Neural cell (in vitro differentiated cells): ENCODE measurements at regions not wholly inside any gene's neighbourhood (a gene's known extent, or its start where the extent isn't known, plus 50 kb on each side); places are given as distances from the start of the nearest gene placed in this dataset.

Experiments used
- H2AFZ ChIP-seq: fragments of 200-600, 300-800 bp; sonication (generic), shearing (Covaris generic); 2 replicates; pipeline ENCODE4 v1.6.0; 2014; ENCODE audit warnings: low read depth, mild to moderate bottlenecking, antibody characterized with exemption, low read length, moderate library complexity
- H3F3A ChIP-seq: fragments of 200-600 bp; shearing (Covaris generic); 2 replicates; pipeline ENCODE4 v1.6.1; 2016; ENCODE audit warnings: mild to moderate bottlenecking, moderate library complexity, mixed read lengths, antibody characterized with exemption, low read length; ENCODE audit not compliant: insufficient read depth, poor library complexity, severe bottlenecking
- H3K27ac ChIP-seq: fragments of 200-600, 300-800 bp; sonication (generic), shearing (Covaris generic); 2 replicates; pipeline ENCODE4 v1.5.1; 2014; ENCODE audit warnings: mild to moderate bottlenecking, low read length, moderate library complexity
- H3K27me3 ChIP-seq: fragments of 300-800, 200-600 bp; sonication (generic), shearing (Covaris generic); 2 replicates; pipeline ENCODE4 v1.6.0; 2014; ENCODE audit warnings: mild to moderate bottlenecking, low read depth, low read length, moderate library complexity; ENCODE audit not compliant: insufficient read depth
- H3K36me3 ChIP-seq: fragments of 300-800, 200-600 bp; sonication (generic), shearing (Covaris generic); 2 replicates; pipeline ENCODE4 v1.5.1; 2014; ENCODE audit warnings: mild to moderate bottlenecking, antibody characterized with exemption, low read length, moderate library complexity; ENCODE audit not compliant: insufficient read depth
- H3K4me2 ChIP-seq: fragments of 300-800, 200-600 bp; sonication (generic), shearing (Covaris generic); 2 replicates; pipeline ENCODE4 v1.6.0; 2014; ENCODE audit warnings: mild to moderate bottlenecking, low read length
- H3K4me3 ChIP-seq: fragments of 300-800, 200-600 bp; sonication (generic), shearing (Covaris generic); 2 replicates; pipeline ENCODE4 v1.5.1; 2014; ENCODE audit warnings: mild to moderate bottlenecking, low read length, moderate library complexity
- H3K79me2 ChIP-seq: fragments of 200-600 bp; shearing (Covaris generic); replicated peaks from 2 replicates; pipeline ENCODE4 v1.6.0; 2014; ENCODE audit warnings: mild to moderate bottlenecking, low read length, moderate library complexity; ENCODE audit not compliant: insufficient read depth
- H3K9ac ChIP-seq: fragments of 300-800, 200-600 bp; sonication (generic), shearing (Covaris generic); 2 replicates; pipeline ENCODE4 v1.6.1; 2016; ENCODE audit warnings: mild to moderate bottlenecking, low read length, mixed read lengths
- H3K9me2 ChIP-seq: fragments of 200-600 bp; shearing (Covaris generic); 2 replicates; pipeline ENCODE4 v1.6.1; 2016; ENCODE audit warnings: mild to moderate bottlenecking, low read length, mixed read lengths; ENCODE audit not compliant: insufficient read depth
- H3K9me3 ChIP-seq: fragments of 200-600, 300-800 bp; sonication (generic), shearing (Covaris generic); 2 replicates; pipeline ENCODE4 v1.6.1; 2016; ENCODE audit warnings: mild to moderate bottlenecking, mixed run types, low read length, moderate library complexity, mixed read lengths
- H4K20me1 ChIP-seq: fragments of 200-600 bp; shearing (Covaris generic); 2 replicates; pipeline ENCODE4 v1.6.1; 2016; ENCODE audit warnings: mild to moderate bottlenecking, mixed run types; ENCODE audit not compliant: insufficient read depth
- CTCF ChIP-seq: fragments of 450-650 bp; IDR thresholded peaks from 2 replicates; pipeline ENCODE4 v1.5.1; 2014; ENCODE audit warnings: antibody characterized with exemption, mild to moderate bottlenecking, moderate library complexity; ENCODE audit not compliant: poor library complexity, severe bottlenecking
- EP300 ChIP-seq: fragments of 450-650 bp; conservative IDR thresholded peaks from 2 replicates; pipeline ENCODE4 v1.6.1; 2014; ENCODE audit warnings: antibody characterized with exemption, mild to moderate bottlenecking, moderate library complexity; ENCODE audit not compliant: poor library complexity, severe bottlenecking
- EZH2 ChIP-seq: fragments of 200-600, 300-800 bp; shearing (Covaris generic), sonication (generic); IDR thresholded peaks from 2 replicates; pipeline ENCODE4 v1.6.1; 2014; ENCODE audit warnings: antibody characterized with exemption, low read length, borderline replicate concordance, mild to moderate bottlenecking; ENCODE audit not compliant: insufficient read depth, poor library complexity, severe bottlenecking
- MXI1 ChIP-seq: fragments of 450-650 bp; conservative IDR thresholded peaks from 2 replicates; pipeline ENCODE4 v1.6.1; 2014; ENCODE audit warnings: antibody characterized with exemption, mild to moderate bottlenecking; ENCODE audit not compliant: poor library complexity, severe bottlenecking
- POLR2AphosphoS5 ChIP-seq: IDR thresholded peaks from 2 replicates; pipeline ENCODE4 v1.6.1; 2012
- RAD21 ChIP-seq: fragments of 450-650 bp; conservative IDR thresholded peaks from 2 replicates; pipeline ENCODE4 v1.6.1; 2014; ENCODE audit warnings: antibody characterized with exemption, mild to moderate bottlenecking, moderate library complexity
- REST ChIP-seq: IDR thresholded peaks from 2 replicates; pipeline ENCODE4 v1.6.1; 2012; ENCODE audit warnings: borderline replicate concordance
- SMC3 ChIP-seq: fragments of 450-650 bp; conservative IDR thresholded peaks from 2 replicates; pipeline ENCODE4 v1.6.1; 2014; ENCODE audit warnings: antibody characterized with exemption, mild to moderate bottlenecking, moderate library complexity; ENCODE audit not compliant: poor library complexity
- TAF1 ChIP-seq: IDR thresholded peaks from 2 replicates; pipeline ENCODE4 v1.6.1; 2012; ENCODE audit warnings: low read depth

- no peaks in the 10 kb centered on the region for H3K9me2 ChIP-seq
- TF ChIP-seq REST (no peak), EZH2 (no peak), TAF1 (no peak), CTCF (no peak), SMC3 (no peak), POLR2AphosphoS5 (no peak), EP300 (no peak), MXI1 (no peak), RAD21 (no peak)
- no peaks in the 10 kb centered on the region for H3K36me3 ChIP-seq
- no peaks in the 10 kb centered on the region for H3K27me3 ChIP-seq
- no peaks in the 10 kb centered on the region for H3K79me2 ChIP-seq
- no peak overlapping the region for H3K4me3 ChIP-seq
- H3K9ac ChIP-seq, result no peak overlapping the region
- no peaks in the 10 kb centered on the region for H3F3A ChIP-seq
- H3K27ac ChIP-seq, result no peak overlapping the region
- H2AFZ ChIP-seq, result no peak overlapping the region
- H4K20me1 ChIP-seq, result no peaks in the 10 kb centered on the region
- no peak overlapping the region for H3K4me2 ChIP-seq
- H3K9me3 ChIP-seq, result no peaks in the 10 kb centered on the region
Observed at GRCh38 chr2:129160879-129161278, 818.6 kb upstream of the RAB6C start.

GRCh38 chr2:129164220-129164949 lies 815.1 kb upstream of the RAB6C start:
- Histone ChIP-seq H2AFZ (no peak overlapping the region), H3K9ac (no peak overlapping the region), H3K9me2 (no peaks in the 10 kb centered on the region), H3K27ac (no peak overlapping the region), H3F3A (no peaks in the 10 kb centered on the region), H4K20me1 (no peaks in the 10 kb centered on the region), H3K4me2 (no peak overlapping the region), H3K4me3 (no peak overlapping the region), H3K79me2 (no peaks in the 10 kb centered on the region), H3K9me3 (no peaks in the 10 kb centered on the region), H3K27me3 (no peaks in the 10 kb centered on the region), H3K36me3 (no peaks in the 10 kb centered on the region)
- no peak for TF ChIP-seq REST
- TF ChIP-seq POLR2AphosphoS5, result no peak
- no peak for TF ChIP-seq TAF1
